Peyer's patch (tissue), 4 donors: ENCODE measurements at regions not wholly inside any gene's neighbourhood (a gene's known extent, or its start where the extent isn't known, plus 50 kb on each side); places are given as distances from the start of the nearest gene placed in this dataset.

Source experiments
- POLR2A ChIP-seq, 2 donors: fragments of 450-650 bp; IDR thresholded peaks; one replicate each; pipeline ENCODE4 v1.5.1; 2017; ENCODE audit warnings: antibody characterized with exemption in 2 of 2, mild to moderate bottlenecking in 2 of 2, moderate library complexity in 2 of 2
- TF ChIP-seq, protein P1 (sequence below), 6 experiments: fragments of 450-650 bp in 4 of 6; fragments of 200-600 bp in 2 of 6; sonication (generic) in 1 of 6; IDR thresholded peaks; one replicate each; pipeline ENCODE4 v1.5.1; 2017 to 2019; ENCODE audit warnings: antibody characterized with exemption in 6 of 6, mild to moderate bottlenecking in 3 of 6, moderate library complexity in 1 of 6

- TF ChIP-seq, protein P1, sequence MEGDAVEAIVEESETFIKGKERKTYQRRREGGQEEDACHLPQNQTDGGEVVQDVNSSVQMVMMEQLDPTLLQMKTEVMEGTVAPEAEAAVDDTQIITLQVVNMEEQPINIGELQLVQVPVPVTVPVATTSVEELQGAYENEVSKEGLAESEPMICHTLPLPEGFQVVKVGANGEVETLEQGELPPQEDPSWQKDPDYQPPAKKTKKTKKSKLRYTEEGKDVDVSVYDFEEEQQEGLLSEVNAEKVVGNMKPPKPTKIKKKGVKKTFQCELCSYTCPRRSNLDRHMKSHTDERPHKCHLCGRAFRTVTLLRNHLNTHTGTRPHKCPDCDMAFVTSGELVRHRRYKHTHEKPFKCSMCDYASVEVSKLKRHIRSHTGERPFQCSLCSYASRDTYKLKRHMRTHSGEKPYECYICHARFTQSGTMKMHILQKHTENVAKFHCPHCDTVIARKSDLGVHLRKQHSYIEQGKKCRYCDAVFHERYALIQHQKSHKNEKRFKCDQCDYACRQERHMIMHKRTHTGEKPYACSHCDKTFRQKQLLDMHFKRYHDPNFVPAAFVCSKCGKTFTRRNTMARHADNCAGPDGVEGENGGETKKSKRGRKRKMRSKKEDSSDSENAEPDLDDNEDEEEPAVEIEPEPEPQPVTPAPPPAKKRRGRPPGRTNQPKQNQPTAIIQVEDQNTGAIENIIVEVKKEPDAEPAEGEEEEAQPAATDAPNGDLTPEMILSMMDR (IDR thresholded peaks at IDR 0.05) = no peak
- no peak for TF ChIP-seq POLR2A (IDR thresholded peaks at IDR 0.05)
Measured at GRCh38 chr17:51395621-51396020, 135.3 kb downstream of the UTP18 start.
